K562 (cell line): ENCODE measurements at regions not wholly inside any gene's neighbourhood (a gene's known extent, or its start where the extent isn't known, plus 50 kb on each side); places are given as distances from the start of the nearest gene placed in this dataset.

Experiments
- ATAC-seq: fragments of 200-7000 bp; cut with Tn5 transposase; 3 replicates; pipeline ENCODE4 v1.9.1; 2020; ENCODE audit warnings: moderate library complexity
- BruUV-seq: library from RNA; stranded (reverse); fragments of 400-500 nt; replicated peaks from 2 replicates; lab custom pipeline; 2021; lab: Mats Ljungman, UMichigan
- CTCF ChIA-PET: fragments of 300-600 bp; formaldehyde crosslinking; extraction: SDS; loops from one replicate; lab custom pipeline; 2021; ENCODE audit warnings: low intra/inter-chr PET ratio; lab: Yijun Ruan, JAX
- POLR2A ChIA-PET: fragments of 300-600, 350-650 bp; sonication (Branson Sonifier 250); formaldehyde crosslinking; extraction: SDS; loops from one replicate; lab custom pipeline; 2021; ENCODE audit warnings: antibody characterized with exemption, inconsistent platforms; lab: Yijun Ruan, JAX
- DNase-seq, 4 experiments: peaks; one replicate each; pipeline versions ENCODE4 v3.0.0 to v3.0.0-alpha.2; 2011 to 2018; ENCODE audit warnings: low spot score in 3 of 4, mixed read lengths in 3 of 4; ENCODE audit errors: extremely low read depth in 1 of 4
- FAIRE-seq: peaks from 2 replicates; lab custom pipeline; 2011; peaks lifted over from hg19 to GRCh38; lab: Jason Lieb, UNC
- H2AFZ ChIP-seq: 2 replicates; pipeline ENCODE4 v1.6.0; 2011; ENCODE audit warnings: low read depth, low read length, control low read depth, inconsistent platforms
- H3K27ac ChIP-seq: fragments of 200-600 bp; 3 replicates; pipeline ENCODE4 v1.8.0; 2011; ENCODE audit warnings: low read depth, mild to moderate bottlenecking, control low read depth, inconsistent platforms, low read length, moderate library complexity, mixed read lengths; ENCODE audit errors: extremely low read depth
- H3K27me3 ChIP-seq, 2 experiments: fragments of 300-600 bp in 1 of 2; 2 replicates in 1 of 2; 3 replicates in 1 of 2; pipeline versions ENCODE4 v1.6.0 to v1.8.0; 2011; ENCODE audit warnings: inconsistent platforms in 2 of 2, low read length in 2 of 2, mild to moderate bottlenecking in 1 of 2, mixed read lengths in 1 of 2, moderate library complexity in 1 of 2; ENCODE audit not compliant: control insufficient read depth in 2 of 2, insufficient read depth in 2 of 2
- H3K36me3 ChIP-seq: fragments of 300-600 bp; 3 replicates; pipeline ENCODE4 v1.8.0; 2011; ENCODE audit warnings: mild to moderate bottlenecking, low read length, inconsistent platforms; ENCODE audit not compliant: control insufficient read depth, insufficient read depth
- H3K4me1 ChIP-seq, 2 experiments: fragments of 200-600 bp in 1 of 2; replicated peaks in 1 of 2; 2 replicates in 1 of 2; 3 replicates in 1 of 2; pipeline versions ENCODE4 v1.5.1 to v1.8.0; 2011; ENCODE audit warnings: inconsistent platforms in 2 of 2, low read length in 2 of 2, mild to moderate bottlenecking in 1 of 2, mixed read lengths in 1 of 2, moderate library complexity in 1 of 2; ENCODE audit not compliant: control insufficient read depth in 2 of 2, insufficient read depth in 2 of 2
- H3K4me2 ChIP-seq: 2 replicates; pipeline ENCODE4 v1.6.1; 2011; ENCODE audit warnings: low read length, control low read depth, inconsistent platforms, mixed read lengths; ENCODE audit not compliant: insufficient read depth
- H3K4me3 ChIP-seq: fragments of 200-600 bp; sonication (generic), shearing (Covaris generic); 2 replicates; pipeline ENCODE4 v1.5.1; 2016; ENCODE audit warnings: control low read depth, inconsistent platforms
- H3K79me2 ChIP-seq: fragments of 200-600 bp; 3 replicates; pipeline ENCODE4 v1.8.0; 2011; ENCODE audit warnings: low read length, inconsistent platforms; ENCODE audit not compliant: control insufficient read depth, insufficient read depth
- H3K9ac ChIP-seq, 2 experiments: 2 replicates each; pipeline versions ENCODE4 v1.6.0 to v1.6.1; 2011; ENCODE audit warnings: low read depth in 2 of 2, low read length in 2 of 2, control low read depth in 1 of 2, inconsistent platforms in 1 of 2, mild to moderate bottlenecking in 1 of 2, mixed read lengths in 1 of 2; ENCODE audit not compliant: insufficient read depth in 1 of 2
- H3K9me1 ChIP-seq: one replicate; pipeline ENCODE4 v1.6.0; 2011; ENCODE audit warnings: inconsistent platforms, mild to moderate bottlenecking, low read length, moderate library complexity; ENCODE audit not compliant: control insufficient read depth, insufficient read depth
- H3K9me3 ChIP-seq: replicated peaks from 2 replicates; pipeline ENCODE4 v1.5.1; 2011; ENCODE audit warnings: low read depth, low read length, inconsistent platforms; ENCODE audit not compliant: control insufficient read depth, insufficient read depth
- H4K20me1 ChIP-seq: replicated peaks from 2 replicates; pipeline ENCODE4 v1.6.1; 2011; ENCODE audit warnings: low read length, inconsistent platforms, mixed read lengths; ENCODE audit not compliant: control insufficient read depth, insufficient read depth
- KAT7 ChIP-seq: sonication (generic); formaldehyde crosslinking; IDR thresholded peaks from 2 replicates; pipeline ENCODE4 v1.8.0; 2022; ENCODE audit warnings: missing genetic modification reagents, mild to moderate bottlenecking, borderline replicate concordance
- KDM1A ChIP-seq, 2 experiments: fragments of 450-650 bp; IDR thresholded peaks; 2 replicates each; pipeline ENCODE4 v1.6.1; 2016; ENCODE audit warnings: mild to moderate bottlenecking in 2 of 2
- MEF2D ChIP-seq: conservative IDR thresholded peaks from 2 replicates; pipeline ENCODE4 v1.6.1; 2016; ENCODE audit warnings: low read depth, missing genetic modification characterization, missing compliant biosample characterization
- ZNF184 ChIP-seq: sonication (generic); formaldehyde crosslinking; IDR thresholded peaks from 2 replicates; pipeline ENCODE4 v1.5.0; 2020; ENCODE audit warnings: missing genetic modification reagents
- WGBS: fragments of 100-300 bp; shearing (Covaris generic); methylation state at CpG from one replicate; pipeline ENCODE4 v1.1.6; 2016; ENCODE audit warnings: low coverage, mixed read lengths; ENCODE audit not compliant: insufficient coverage; ENCODE audit errors: missing lambda C conversion rate; 5-methylcytosine and 5-hydroxymethylcytosine counted together
- in situ Hi-C: fragments of 300-500 bp; cut with MboI; formaldehyde crosslinking; loops from 4 replicates; pipeline ENCODE4 v1.15.0; 2018; ENCODE audit warnings: inconsistent platforms, mixed read lengths
- intact Hi-C: fragments of 100-400 bp; cut with micrococcal nuclease; formaldehyde crosslinking; loops from 2 replicates; pipeline ENCODE4 v1.14.2; 2022
- TF ChIP-seq, protein P1 (sequence below): fragments of 450-650 bp; formaldehyde crosslinking; IDR thresholded peaks from 2 replicates; pipeline ENCODE4 v1.4.0; 2020; ENCODE audit warnings: mild to moderate bottlenecking, moderate library complexity

- no peaks in the 10 kb centered on the region for H3K36me3 ChIP-seq
- BruUV-seq = no TSS peak
- POLR2A ChIA-PET = interaction anchor here (0.6 kb wide), 1 partner anchor 20 kb away, joined by 3 read pairs; no protein-coding TSS in a partner anchor
- H3K27me3 ChIP-seq = peaks cover 68 to 83% of the 10 kb centered on the region in 2 experiments
- WGBS = 0% methylated on average over 12 of the region's 12 CpGs
- no peak for FAIRE-seq
- H3K27ac ChIP-seq = no peak overlapping the region
- H3K9me1 ChIP-seq = peaks cover 2% of the 10 kb centered on the region
- in situ Hi-C loops = no loop called here
- no peaks in the 10 kb centered on the region for H3K9me3 ChIP-seq
- no peak for TF ChIP-seq ZNF184 (CRISPR knock-in tag)
- TF ChIP-seq, protein P1, sequence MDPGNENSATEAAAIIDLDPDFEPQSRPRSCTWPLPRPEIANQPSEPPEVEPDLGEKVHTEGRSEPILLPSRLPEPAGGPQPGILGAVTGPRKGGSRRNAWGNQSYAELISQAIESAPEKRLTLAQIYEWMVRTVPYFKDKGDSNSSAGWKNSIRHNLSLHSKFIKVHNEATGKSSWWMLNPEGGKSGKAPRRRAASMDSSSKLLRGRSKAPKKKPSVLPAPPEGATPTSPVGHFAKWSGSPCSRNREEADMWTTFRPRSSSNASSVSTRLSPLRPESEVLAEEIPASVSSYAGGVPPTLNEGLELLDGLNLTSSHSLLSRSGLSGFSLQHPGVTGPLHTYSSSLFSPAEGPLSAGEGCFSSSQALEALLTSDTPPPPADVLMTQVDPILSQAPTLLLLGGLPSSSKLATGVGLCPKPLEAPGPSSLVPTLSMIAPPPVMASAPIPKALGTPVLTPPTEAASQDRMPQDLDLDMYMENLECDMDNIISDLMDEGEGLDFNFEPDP (CRISPR knock-in tag) = no peak
- TF ChIP-seq, all 486 proteins: peak for 0
- Histone ChIP-seq H2AFZ (no peak overlapping the region), H3K79me2 (no peaks in the 10 kb centered on the region), H3K9ac (no peak overlapping the region), H4K20me1 (peaks cover 11% of the 10 kb centered on the region; the same call in 1 of the 2 replicates), H3K4me1 (peaks cover 0 to 14% of the 10 kb centered on the region in 2 experiments; a peak in 1 of 5 replicates), H3K4me3 (no peak overlapping the region), H3K4me2 (no peak overlapping the region)
- no peak for DNase-seq
- CTCF ChIA-PET = no interaction called here
- ATAC-seq = no peak
- intact Hi-C loops = no loop called here
Measured at GRCh38 chr6:169165561-169166300, 87.9 kb downstream of the THBS2 start.

GRCh38 chr6:169164986-169165385 lies 88.7 kb downstream of the THBS2 start:
- Histone ChIP-seq H3K79me2 (no peaks in the 10 kb centered on the region), H2AFZ (no peak overlapping the region), H3K9ac (no peak overlapping the region), H3K27ac (no peak overlapping the region), H3K27me3 (peaks cover 70 to 83% of the 10 kb centered on the region in 2 experiments), H3K4me2 (no peak overlapping the region), H4K20me1 (peaks cover 14% of the 10 kb centered on the region; the same call in 1 of the 2 replicates), H3K4me1 (peaks cover 0 to 14% of the 10 kb centered on the region in 2 experiments; a peak in 1 of 5 replicates), H3K9me1 (peaks cover 2% of the 10 kb centered on the region), H3K4me3 (no peak overlapping the region), H3K36me3 (no peaks in the 10 kb centered on the region), H3K9me3 (no peaks in the 10 kb centered on the region)
- 6% methylated on average over 5 of the region's 5 CpGs for WGBS
- DNase-seq = no peak
- no peak for ATAC-seq
- ChIA-PET CTCF (no interaction called here), POLR2A (no interaction called here)
- intact Hi-C loops = no loop called here
- FAIRE-seq = no peak
- BruUV-seq = no TSS peak
- in situ Hi-C loops = no loop called here
- TF ChIP-seq KAT7 (CRISPR knock-in tag) (no peak), MEF2D (tag) (no peak), KDM1A (IDR thresholded peaks at IDR 0.05) (no peak)
